ENCODE measurements at regions not wholly inside any gene's neighbourhood (a gene's known extent, or its start where the extent isn't known, plus 50 kb on each side); places are given as distances from the start of the nearest gene placed in this dataset.

GRCh38 chr2:125535089-125535488 is 1120.9 kb upstream of the GYPC start:
- no peak overlapping the region for H3K4me3 ChIP-seq (ENCODE audit: low read length)
- TF ChIP-seq CTCF (conservative IDR thresholded peaks at IDR 0.05; ENCODE audit: low read length) = no peak
- DNase-seq (ENCODE audit: low read depth) = no peak

- H3K4me3 ChIP-seq (ENCODE audit: low read length) = no peak overlapping the region
- no peak for TF ChIP-seq CTCF (conservative IDR thresholded peaks at IDR 0.05; ENCODE audit: low read length)
- no peak for DNase-seq (ENCODE audit: low read depth)
These were observed 1111.9 kb upstream of the GYPC start for GRCh38 chr2:125543968-125544514.

GRCh38 chr2:125553768-125554167 is 1102.2 kb upstream of the GYPC start:
- H3K4me3 ChIP-seq (ENCODE audit: low read length) = no peak overlapping the region
- no peak for TF ChIP-seq CTCF (conservative IDR thresholded peaks at IDR 0.05; ENCODE audit: low read length)
- DNase-seq (ENCODE audit: low read depth) = no peak

- no peak for DNase-seq (ENCODE audit: low read depth)
- no peak overlapping the region for H3K4me3 ChIP-seq (ENCODE audit: low read length)
- no peak for TF ChIP-seq CTCF (conservative IDR thresholded peaks at IDR 0.05; ENCODE audit: low read length)
These were observed 1101.0 kb upstream of the GYPC start for GRCh38 chr2:125554956-125555355.

GRCh38 chr2:125559186-125559585 is 1096.8 kb upstream of the GYPC start:
- TF ChIP-seq CTCF (conservative IDR thresholded peaks at IDR 0.05; ENCODE audit: low read length) = no peak
- H3K4me3 ChIP-seq (ENCODE audit: low read length) = no peak overlapping the region
- no peak for DNase-seq (ENCODE audit: low read depth)

GRCh38 chr2:125560855-125561254 is 1095.1 kb upstream of the GYPC start:
- H3K4me3 ChIP-seq (ENCODE audit: low read length) = no peak overlapping the region
- TF ChIP-seq CTCF (conservative IDR thresholded peaks at IDR 0.05; ENCODE audit: low read length) = no peak
- no peak for DNase-seq (ENCODE audit: low read depth)

GRCh38 chr2:125561302-125561701 is 1094.7 kb upstream of the GYPC start:
- DNase-seq (ENCODE audit: low read depth) = no peak
- H3K4me3 ChIP-seq (ENCODE audit: low read length) = no peak overlapping the region
- no peak for TF ChIP-seq CTCF (conservative IDR thresholded peaks at IDR 0.05; ENCODE audit: low read length)
